ENCODE measurements at regions not wholly inside any gene's neighbourhood (a gene's known extent, or its start where the extent isn't known, plus 50 kb on each side); places are given as distances from the start of the nearest gene placed in this dataset.

GRCh38 chr1:55399346-55399745, 184.2 kb upstream of the USP24 start:
- Histone ChIP-seq H3K27me3 (ENCODE audit: control insufficient read depth, insufficient read depth, low read length) (no peaks in the 10 kb centered on the region), H3K36me3 (ENCODE audit: insufficient read depth, low read length) (no peaks in the 10 kb centered on the region), H3K4me2 (ENCODE audit: low read length) (no peak overlapping the region), H3K9ac (ENCODE audit: low read depth, low read length) (no peak overlapping the region), H3K4me3 (ENCODE audit: low read length) (no peak overlapping the region), H3K9me3 (replicated peaks; ENCODE audit: low read length) (no peaks in the 10 kb centered on the region), H3K4me1 (ENCODE audit: control insufficient read depth, insufficient read depth, low read length) (peaks cover 10% of the 10 kb centered on the region)

GRCh38 chr1:55396381-55396891, 181.3 kb upstream of the USP24 start:
- H3K27me3 ChIP-seq (ENCODE audit: control insufficient read depth, insufficient read depth, low read length): no peaks in the 10 kb centered on the region
- no peaks in the 10 kb centered on the region for H3K36me3 ChIP-seq (ENCODE audit: insufficient read depth, low read length)
- no peak overlapping the region for H3K4me3 ChIP-seq (ENCODE audit: low read length)
- no peak overlapping the region for H3K4me2 ChIP-seq (ENCODE audit: low read length)
- no peaks in the 10 kb centered on the region for H3K4me1 ChIP-seq (ENCODE audit: control insufficient read depth, insufficient read depth, low read length)
- no peak overlapping the region for H3K9ac ChIP-seq (ENCODE audit: low read depth, low read length)
- H3K9me3 ChIP-seq (replicated peaks; ENCODE audit: low read length): no peaks in the 10 kb centered on the region

DNA sequence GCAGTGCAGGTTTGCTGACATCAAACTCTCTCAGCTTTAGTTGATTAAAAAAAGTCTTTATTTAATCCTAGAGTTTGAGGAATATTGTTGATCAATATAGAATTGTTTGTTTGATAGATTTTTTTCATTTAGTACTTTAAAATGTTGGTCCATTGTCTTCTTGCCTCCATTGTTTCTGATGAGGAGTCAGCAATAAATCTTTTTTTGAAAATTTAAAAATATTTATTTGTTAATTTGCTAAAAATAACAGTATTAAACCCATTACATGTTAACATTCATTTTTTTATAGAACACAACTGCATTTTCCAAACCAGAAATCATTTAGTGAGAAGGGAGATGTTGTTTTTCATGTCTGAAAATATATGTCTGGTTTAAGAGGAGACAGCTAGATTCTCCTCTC, 173.8 kb upstream of the USP24 start:
- Histone ChIP-seq H3K27me3 (ENCODE audit: control insufficient read depth, insufficient read depth, low read length) (no peaks in the 10 kb centered on the region), H3K9me3 (replicated peaks; ENCODE audit: low read length) (peaks cover 2% of the 10 kb centered on the region), H3K9ac (ENCODE audit: low read depth, low read length) (no peak overlapping the region), H3K36me3 (ENCODE audit: insufficient read depth, low read length) (no peaks in the 10 kb centered on the region), H3K4me2 (ENCODE audit: low read length) (no peak overlapping the region), H3K4me1 (ENCODE audit: control insufficient read depth, insufficient read depth, low read length) (no peaks in the 10 kb centered on the region), H3K4me3 (ENCODE audit: low read length) (no peak overlapping the region)

- Histone ChIP-seq H3K4me3 (ENCODE audit: low read length) (no peak overlapping the region), H3K9ac (ENCODE audit: low read depth, low read length) (no peak overlapping the region), H3K4me2 (ENCODE audit: low read length) (no peak overlapping the region)
Observed at GRCh38 chr1:55387145-55387544, 172.0 kb upstream of the USP24 start.

GRCh38 chr1:55386456-55386855, 171.3 kb upstream of the USP24 start:
- H3K27me3 ChIP-seq (ENCODE audit: control insufficient read depth, insufficient read depth, low read length): no peaks in the 10 kb centered on the region
- no peak overlapping the region for H3K4me3 ChIP-seq (ENCODE audit: low read length)
- no peak overlapping the region for H3K9ac ChIP-seq (ENCODE audit: low read depth, low read length)
- H3K4me2 ChIP-seq (ENCODE audit: low read length): no peak overlapping the region
- no peaks in the 10 kb centered on the region for H3K36me3 ChIP-seq (ENCODE audit: insufficient read depth, low read length)
- H3K4me1 ChIP-seq (ENCODE audit: control insufficient read depth, insufficient read depth, low read length): no peaks in the 10 kb centered on the region
- peaks cover 2% of the 10 kb centered on the region for H3K9me3 ChIP-seq (replicated peaks; ENCODE audit: low read length)

More at GRCh38 chr1:55387145-55387544, 172.0 kb upstream of the USP24 start:
- Histone ChIP-seq H3K9me3 (replicated peaks; ENCODE audit: low read length) (peaks cover 2% of the 10 kb centered on the region), H3K36me3 (ENCODE audit: insufficient read depth, low read length) (no peaks in the 10 kb centered on the region), H3K4me1 (ENCODE audit: control insufficient read depth, insufficient read depth, low read length) (no peaks in the 10 kb centered on the region), H3K27me3 (ENCODE audit: control insufficient read depth, insufficient read depth, low read length) (no peaks in the 10 kb centered on the region)

DNA sequence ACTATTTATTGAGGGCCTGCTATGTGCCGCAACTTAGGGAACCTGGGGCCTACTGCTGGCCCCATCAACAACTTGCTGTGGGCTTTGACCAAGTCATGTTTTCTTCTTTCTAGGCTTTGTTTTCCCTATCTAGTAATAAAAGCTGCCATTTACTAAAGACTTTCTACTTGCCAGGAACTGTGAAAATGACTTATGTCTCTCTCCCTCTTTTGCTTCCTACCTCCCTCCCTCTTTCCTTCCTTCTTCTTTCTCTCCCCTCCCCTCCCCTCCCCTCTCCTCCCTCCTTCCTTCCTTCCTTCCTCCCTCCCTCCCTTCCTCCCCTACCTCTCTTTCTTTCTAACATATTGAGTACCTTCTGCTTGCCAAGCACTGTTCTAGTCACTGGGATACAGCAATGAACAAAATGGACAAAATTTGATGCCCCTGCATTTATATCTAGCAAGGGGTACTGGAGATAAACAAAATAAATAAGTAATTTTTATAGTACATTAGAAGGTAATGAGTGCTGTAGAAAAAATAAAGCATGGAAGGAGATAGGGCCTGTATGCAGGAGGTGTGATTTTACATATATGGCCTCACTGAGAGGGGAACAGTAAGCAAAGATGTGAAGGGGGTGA, 170.3 kb upstream of the USP24 start:
- no peak overlapping the region for H3K4me3 ChIP-seq (ENCODE audit: low read length)
- H3K4me2 ChIP-seq (ENCODE audit: low read length): no peak overlapping the region
- H3K4me1 ChIP-seq (ENCODE audit: control insufficient read depth, insufficient read depth, low read length): no peaks in the 10 kb centered on the region
- H3K9me3 ChIP-seq (replicated peaks; ENCODE audit: low read length): peaks cover 2% of the 10 kb centered on the region
- H3K36me3 ChIP-seq (ENCODE audit: insufficient read depth, low read length): no peaks in the 10 kb centered on the region
- no peak overlapping the region for H3K9ac ChIP-seq (ENCODE audit: low read depth, low read length)
- no peaks in the 10 kb centered on the region for H3K27me3 ChIP-seq (ENCODE audit: control insufficient read depth, insufficient read depth, low read length)

- Histone ChIP-seq H3K4me3 (ENCODE audit: low read length) (no peak overlapping the region), H3K9me3 (replicated peaks; ENCODE audit: low read length) (no peaks in the 10 kb centered on the region)
Observed at GRCh38 chr1:55384637-55385036, 169.5 kb upstream of the USP24 start.

DNA sequence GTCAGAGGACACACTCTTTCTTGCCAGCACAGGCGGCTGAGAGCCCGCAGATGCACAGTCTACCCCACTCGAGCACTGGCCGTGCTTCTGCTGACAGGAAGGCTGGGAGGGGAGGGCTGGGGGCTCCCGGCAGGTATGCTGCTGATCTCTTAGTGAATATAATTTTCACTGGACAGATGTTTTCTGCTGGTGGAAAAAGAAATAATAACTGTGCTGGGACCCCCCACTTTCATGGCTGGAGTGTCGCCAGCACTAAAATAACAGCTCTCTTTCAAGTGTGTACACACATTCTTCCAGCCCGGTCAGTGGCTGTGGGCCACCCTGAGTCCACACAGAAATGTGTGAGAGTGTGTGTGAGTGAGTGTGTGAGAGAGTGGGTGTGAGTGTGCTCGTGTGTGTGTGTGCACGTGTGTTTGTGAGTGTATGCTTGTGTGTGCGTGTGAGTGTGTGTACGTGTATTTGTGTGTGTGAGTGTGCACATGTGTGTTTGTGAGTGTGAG, 167.7 kb upstream of the USP24 start:
- Histone ChIP-seq H3K4me3 (ENCODE audit: low read length) (no peak overlapping the region), H3K36me3 (ENCODE audit: insufficient read depth, low read length) (no peaks in the 10 kb centered on the region), H3K4me1 (ENCODE audit: control insufficient read depth, insufficient read depth, low read length) (no peaks in the 10 kb centered on the region), H3K9ac (ENCODE audit: low read depth, low read length) (no peak overlapping the region), H3K9me3 (replicated peaks; ENCODE audit: low read length) (no peaks in the 10 kb centered on the region), H3K27me3 (ENCODE audit: control insufficient read depth, insufficient read depth, low read length) (no peaks in the 10 kb centered on the region), H3K4me2 (ENCODE audit: low read length) (no peak overlapping the region)

More at GRCh38 chr1:55384637-55385036, 169.5 kb upstream of the USP24 start:
- Histone ChIP-seq H3K36me3 (ENCODE audit: insufficient read depth, low read length) (no peaks in the 10 kb centered on the region), H3K27me3 (ENCODE audit: control insufficient read depth, insufficient read depth, low read length) (no peaks in the 10 kb centered on the region), H3K4me2 (ENCODE audit: low read length) (no peak overlapping the region), H3K4me1 (ENCODE audit: control insufficient read depth, insufficient read depth, low read length) (no peaks in the 10 kb centered on the region), H3K9ac (ENCODE audit: low read depth, low read length) (no peak overlapping the region)

- Histone ChIP-seq H3K36me3 (ENCODE audit: insufficient read depth, low read length) (no peaks in the 10 kb centered on the region), H3K4me1 (ENCODE audit: control insufficient read depth, insufficient read depth, low read length) (no peaks in the 10 kb centered on the region), H3K4me2 (ENCODE audit: low read length) (no peak overlapping the region), H3K9me3 (replicated peaks; ENCODE audit: low read length) (no peaks in the 10 kb centered on the region), H3K4me3 (ENCODE audit: low read length) (no peak overlapping the region), H3K9ac (ENCODE audit: low read depth, low read length) (no peak overlapping the region), H3K27me3 (ENCODE audit: control insufficient read depth, insufficient read depth, low read length) (no peaks in the 10 kb centered on the region)
Observed at GRCh38 chr1:55381983-55382382, 166.8 kb upstream of the USP24 start.

- H3K4me1 ChIP-seq (ENCODE audit: control insufficient read depth, insufficient read depth, low read length): no peaks in the 10 kb centered on the region
- H3K4me3 ChIP-seq (ENCODE audit: low read length): no peak overlapping the region
- no peak overlapping the region for H3K9ac ChIP-seq (ENCODE audit: low read depth, low read length)
- no peaks in the 10 kb centered on the region for H3K27me3 ChIP-seq (ENCODE audit: control insufficient read depth, insufficient read depth, low read length)
- H3K9me3 ChIP-seq (replicated peaks; ENCODE audit: low read length): no peaks in the 10 kb centered on the region
- no peak overlapping the region for H3K4me2 ChIP-seq (ENCODE audit: low read length)
- no peaks in the 10 kb centered on the region for H3K36me3 ChIP-seq (ENCODE audit: insufficient read depth, low read length)
Observed at GRCh38 chr1:55381491-55381890, 166.3 kb upstream of the USP24 start.

GRCh38 chr1:55380355-55380970, 165.3 kb upstream of the USP24 start:
- peaks cover 5% of the 10 kb centered on the region for H3K4me1 ChIP-seq (ENCODE audit: control insufficient read depth, insufficient read depth, low read length)
- no peak overlapping the region for H3K4me2 ChIP-seq (ENCODE audit: low read length)
- H3K36me3 ChIP-seq (ENCODE audit: insufficient read depth, low read length): no peaks in the 10 kb centered on the region
- no peak overlapping the region for H3K4me3 ChIP-seq (ENCODE audit: low read length)
- no peaks in the 10 kb centered on the region for H3K27me3 ChIP-seq (ENCODE audit: control insufficient read depth, insufficient read depth, low read length)
- no peaks in the 10 kb centered on the region for H3K9me3 ChIP-seq (replicated peaks; ENCODE audit: low read length)
- no peak overlapping the region for H3K9ac ChIP-seq (ENCODE audit: low read depth, low read length)

GRCh38 chr1:55378582-55378981, 163.4 kb upstream of the USP24 start:
- Histone ChIP-seq H3K4me1 (ENCODE audit: control insufficient read depth, insufficient read depth, low read length) (peaks cover 13% of the 10 kb centered on the region), H3K9me3 (replicated peaks; ENCODE audit: low read length) (no peaks in the 10 kb centered on the region), H3K4me3 (ENCODE audit: low read length) (no peak overlapping the region), H3K9ac (ENCODE audit: low read depth, low read length) (no peak overlapping the region), H3K4me2 (ENCODE audit: low read length) (no peak overlapping the region), H3K36me3 (ENCODE audit: insufficient read depth, low read length) (no peaks in the 10 kb centered on the region), H3K27me3 (ENCODE audit: control insufficient read depth, insufficient read depth, low read length) (no peaks in the 10 kb centered on the region)
